Stomach smooth muscle (tissue), 2 donors: ENCODE measurements at regions not wholly inside any gene's neighbourhood (a gene's known extent, or its start where the extent isn't known, plus 50 kb on each side); places are given as distances from the start of the nearest gene placed in this dataset.

Experiments
- H3K27ac ChIP-seq: one replicate; pipeline ENCODE4 v1.7.0; 2013; ENCODE audit warnings: mild to moderate bottlenecking, low read length, inconsistent platforms
- H3K27me3 ChIP-seq, 2 donors: one replicate each; pipeline ENCODE4 v1.7.0; 2013; ENCODE audit warnings: low read length in 2 of 2; ENCODE audit not compliant: insufficient read depth in 2 of 2, control insufficient read depth in 1 of 2
- H3K36me3 ChIP-seq, 2 donors: one replicate each; pipeline ENCODE4 v1.7.0; 2013; ENCODE audit warnings: low read length in 2 of 2; ENCODE audit not compliant: control insufficient read depth in 2 of 2, insufficient read depth in 2 of 2
- H3K4me1 ChIP-seq: one replicate; pipeline ENCODE4 v1.7.0; 2013; ENCODE audit warnings: low read length; ENCODE audit not compliant: control insufficient read depth, insufficient read depth
- H3K4me3 ChIP-seq, 2 donors: one replicate each; pipeline ENCODE4 v1.7.0; 2013; ENCODE audit warnings: low read length in 2 of 2
- H3K9ac ChIP-seq, 2 donors: one replicate each; pipeline ENCODE4 v1.7.0; 2013; ENCODE audit warnings: low read length in 2 of 2, mild to moderate bottlenecking in 1 of 2
- H3K9me3 ChIP-seq, 2 donors: one replicate each; pipeline ENCODE4 v1.7.0; 2013; ENCODE audit warnings: low read length in 2 of 2; ENCODE audit not compliant: control insufficient read depth in 2 of 2
- donor health status: healthy.
- donor health status: Pancreatic carcinoma.

DNA sequence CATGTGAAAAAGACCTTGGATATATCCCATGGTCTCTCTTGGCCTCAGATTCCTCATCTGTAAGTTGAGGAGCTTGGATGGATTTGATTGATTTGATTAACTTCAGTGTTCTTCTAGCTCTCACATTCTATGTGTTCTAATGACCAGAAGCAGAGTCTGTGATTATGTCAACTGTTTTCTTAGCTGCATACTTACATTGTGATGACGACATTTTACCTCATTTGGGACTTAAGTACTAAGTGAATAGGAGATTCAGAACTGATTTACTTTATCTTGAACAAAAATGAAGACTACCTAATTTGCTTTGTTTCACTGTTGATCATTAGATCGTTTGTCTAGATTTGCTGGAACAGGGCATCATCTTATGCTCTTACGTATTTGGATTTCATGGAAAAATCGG lies 427.7 kb downstream of the SH3GL2 start:
- H3K4me3 ChIP-seq, result no peak overlapping the region
- H3K36me3 ChIP-seq, result no peaks in the 10 kb centered on the region
- no peak overlapping the region for H3K27ac ChIP-seq
- H3K9ac ChIP-seq, result no peak overlapping the region
- no peaks in the 10 kb centered on the region for H3K27me3 ChIP-seq
- H3K4me1 ChIP-seq, result no peaks in the 10 kb centered on the region
- H3K9me3 ChIP-seq, result no peaks in the 10 kb centered on the region

DNA sequence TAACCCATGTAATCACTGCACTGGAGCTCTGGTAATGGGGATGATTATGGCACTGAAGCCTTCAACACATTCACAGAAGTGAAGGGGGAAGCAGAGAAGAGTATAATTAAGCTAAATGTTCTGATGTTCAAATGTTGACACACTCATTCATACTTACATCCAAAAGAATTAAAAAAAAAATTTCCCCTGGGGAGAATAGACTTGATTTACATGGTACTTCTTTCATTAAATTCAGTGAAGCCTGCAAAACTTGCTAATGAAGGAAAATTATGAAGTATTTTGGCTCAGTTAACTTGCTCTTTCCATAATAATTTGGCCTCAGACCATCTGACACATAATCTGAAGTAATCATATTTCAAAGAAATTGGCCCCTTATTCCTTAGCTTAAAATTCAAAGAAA lies 428.8 kb downstream of the SH3GL2 start:
- Histone ChIP-seq H3K36me3 (no peaks in the 10 kb centered on the region), H3K4me1 (no peaks in the 10 kb centered on the region), H3K9me3 (no peaks in the 10 kb centered on the region), H3K27ac (no peak overlapping the region), H3K4me3 (no peak overlapping the region), H3K27me3 (no peaks in the 10 kb centered on the region), H3K9ac (no peak overlapping the region)

DNA sequence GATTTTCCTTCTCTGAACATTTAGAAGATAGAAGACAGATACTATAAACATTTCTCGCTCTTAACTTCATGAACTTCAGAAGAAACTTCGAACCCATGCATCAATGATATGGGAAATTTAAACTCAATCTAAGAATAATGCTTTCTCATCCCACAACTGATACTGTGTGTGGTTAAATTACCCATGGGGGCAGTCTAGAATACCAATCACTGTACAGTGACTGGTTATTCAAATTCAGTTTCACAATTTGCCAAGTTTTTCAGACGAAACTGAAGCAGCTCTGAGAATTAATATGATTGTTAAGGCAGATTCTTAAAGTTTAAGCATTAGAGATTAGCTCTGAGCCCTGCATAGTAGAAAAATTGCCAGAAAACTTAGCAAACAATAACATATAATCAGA lies 431.0 kb downstream of the SH3GL2 start:
- Histone ChIP-seq H3K36me3 (no peaks in the 10 kb centered on the region), H3K4me1 (no peaks in the 10 kb centered on the region), H3K9me3 (no peaks in the 10 kb centered on the region), H3K27me3 (no peaks in the 10 kb centered on the region), H3K27ac (no peak overlapping the region), H3K4me3 (no peak overlapping the region), H3K9ac (no peak overlapping the region)

DNA sequence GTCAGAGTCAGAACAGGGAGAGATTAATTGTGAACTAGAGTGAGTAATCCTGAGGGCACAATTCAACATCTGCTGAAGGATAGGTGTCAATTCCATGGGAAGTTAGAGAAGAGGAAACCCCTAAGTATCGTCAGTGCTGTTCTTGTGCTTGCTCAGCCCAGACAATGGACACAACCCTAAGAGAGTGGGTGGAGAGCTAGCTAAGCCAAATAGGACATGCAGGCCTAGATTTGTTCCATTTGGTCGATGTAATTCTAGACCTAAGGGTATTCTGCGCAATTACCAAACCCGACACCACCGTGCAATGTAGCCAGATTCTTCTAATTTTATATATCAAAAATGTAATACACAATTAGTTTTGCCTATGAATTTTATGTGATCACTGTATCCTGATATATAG lies 431.6 kb downstream of the SH3GL2 start:
- H3K4me1 ChIP-seq, result no peaks in the 10 kb centered on the region
- no peaks in the 10 kb centered on the region for H3K9me3 ChIP-seq
- H3K9ac ChIP-seq, result no peak overlapping the region
- no peaks in the 10 kb centered on the region for H3K27me3 ChIP-seq
- no peak overlapping the region for H3K4me3 ChIP-seq
- H3K27ac ChIP-seq, result no peak overlapping the region
- no peaks in the 10 kb centered on the region for H3K36me3 ChIP-seq

DNA sequence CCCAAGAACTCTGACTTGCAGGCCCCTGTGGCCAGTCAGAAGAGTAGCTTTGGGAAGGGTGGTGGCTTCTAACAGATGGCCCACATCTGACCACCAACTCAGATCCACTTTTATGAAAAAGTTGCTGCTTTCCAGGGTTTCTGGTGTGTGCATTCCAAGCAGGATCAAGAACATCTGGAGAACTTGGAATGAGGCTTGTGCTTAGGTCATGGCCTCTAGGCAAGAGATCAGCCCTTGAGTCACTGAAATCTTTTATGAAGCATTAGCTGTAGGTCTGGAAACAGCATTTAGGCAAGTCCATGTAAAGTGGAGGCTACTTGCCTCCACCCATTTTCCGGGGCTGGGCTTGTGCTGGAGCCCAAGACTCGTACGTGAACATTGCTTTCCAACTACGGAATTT lies 433.3 kb downstream of the SH3GL2 start:
- Histone ChIP-seq H3K4me1 (no peaks in the 10 kb centered on the region), H3K27ac (no peak overlapping the region), H3K27me3 (no peaks in the 10 kb centered on the region), H3K4me3 (no peak overlapping the region), H3K36me3 (no peaks in the 10 kb centered on the region), H3K9ac (no peak overlapping the region), H3K9me3 (no peaks in the 10 kb centered on the region)

DNA sequence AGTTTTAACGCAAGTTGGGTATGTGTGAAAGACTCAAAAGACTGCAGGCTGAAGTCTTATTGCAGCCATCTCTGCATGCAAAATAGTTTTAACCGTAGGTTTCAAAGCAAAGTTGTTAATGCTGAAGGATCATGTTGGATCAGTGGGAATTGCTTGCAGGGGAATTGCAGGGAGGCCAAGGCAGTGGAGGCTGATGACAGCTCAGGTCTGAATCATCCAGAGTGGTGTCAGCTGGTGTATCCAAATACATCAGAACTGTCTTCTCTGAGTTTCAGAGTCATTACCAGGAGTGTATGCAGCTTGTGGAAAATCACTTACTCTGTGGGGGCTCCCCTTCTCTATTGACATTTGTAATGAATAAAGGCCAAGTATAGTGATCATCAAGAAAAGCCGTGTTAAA lies 435.7 kb downstream of the SH3GL2 start:
- H3K4me3 ChIP-seq, result no peak overlapping the region
- H3K9me3 ChIP-seq, result peaks cover 0 to 3% of the 10 kb centered on the region in 2 donors
- no peak overlapping the region for H3K27ac ChIP-seq
- no peak overlapping the region for H3K9ac ChIP-seq
- H3K36me3 ChIP-seq, result no peaks in the 10 kb centered on the region
- no peaks in the 10 kb centered on the region for H3K4me1 ChIP-seq
- no peaks in the 10 kb centered on the region for H3K27me3 ChIP-seq

DNA sequence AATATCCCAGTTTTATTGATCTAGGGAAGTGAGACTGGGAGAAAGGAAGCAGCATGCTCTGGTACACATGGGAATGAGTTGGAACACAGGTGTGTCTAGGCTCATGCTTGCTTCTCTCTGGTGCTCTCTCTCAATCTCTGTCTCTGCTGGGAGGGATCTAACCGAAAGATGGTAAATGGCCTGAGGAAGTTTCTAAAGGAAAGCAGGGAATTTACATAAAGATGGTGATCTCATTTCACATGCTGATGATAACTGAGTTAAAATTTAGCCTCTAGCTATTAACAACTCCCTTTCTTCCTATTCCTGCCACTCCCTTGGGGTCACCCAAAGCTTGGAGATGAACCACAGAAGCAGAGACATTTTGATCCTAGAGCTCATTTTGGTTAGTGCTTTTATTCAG lies 436.2 kb downstream of the SH3GL2 start:
- Histone ChIP-seq H3K4me3 (no peak overlapping the region), H3K36me3 (no peaks in the 10 kb centered on the region), H3K4me1 (no peaks in the 10 kb centered on the region), H3K27me3 (no peaks in the 10 kb centered on the region), H3K9ac (no peak overlapping the region), H3K9me3 (peaks cover 0 to 3% of the 10 kb centered on the region in 2 donors), H3K27ac (no peak overlapping the region)

DNA sequence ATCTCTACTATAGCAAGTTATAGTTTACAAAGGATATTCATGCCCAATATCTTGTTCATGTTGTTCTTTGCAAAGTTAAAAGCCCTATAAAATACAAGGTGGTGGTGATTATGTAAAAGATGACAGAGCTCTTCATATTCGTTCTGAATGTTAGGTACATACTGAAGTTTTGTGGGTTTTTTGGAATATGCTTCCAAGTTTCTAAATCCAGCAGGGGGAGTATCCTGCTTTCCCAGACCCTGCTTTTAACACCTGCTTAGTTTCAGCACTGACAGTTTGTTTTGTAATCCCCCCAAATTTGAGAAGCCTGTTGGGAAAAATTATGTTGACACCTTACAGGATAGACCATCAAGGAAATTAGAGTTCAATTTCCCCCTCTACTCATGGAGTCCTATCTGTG lies 438.3 kb downstream of the SH3GL2 start:
- Histone ChIP-seq H3K36me3 (no peaks in the 10 kb centered on the region), H3K4me1 (no peaks in the 10 kb centered on the region), H3K9me3 (peaks cover 0 to 3% of the 10 kb centered on the region in 2 donors), H3K27me3 (no peaks in the 10 kb centered on the region), H3K9ac (no peak overlapping the region), H3K27ac (no peak overlapping the region), H3K4me3 (no peak overlapping the region)

DNA sequence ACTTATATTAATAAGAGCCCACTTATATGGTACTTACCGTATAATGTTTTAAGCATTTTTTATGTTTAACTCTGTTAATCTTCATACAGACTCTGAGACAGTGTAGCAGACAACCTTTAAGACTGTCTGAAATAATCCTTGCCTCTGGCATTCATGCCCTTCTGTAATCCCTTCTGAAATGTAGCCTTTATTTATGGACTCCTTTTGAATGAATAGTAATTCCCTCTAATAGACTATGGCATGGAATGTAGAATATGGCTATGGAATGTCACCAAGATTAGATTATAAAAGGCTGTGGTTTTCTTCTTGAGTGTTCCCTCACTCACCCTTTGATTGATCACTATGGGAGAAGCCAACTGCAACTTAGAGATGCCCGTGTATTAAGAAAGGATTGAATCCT lies 439.4 kb downstream of the SH3GL2 start:
- no peak overlapping the region for H3K27ac ChIP-seq
- no peak overlapping the region for H3K4me3 ChIP-seq
- no peaks in the 10 kb centered on the region for H3K27me3 ChIP-seq
- no peaks in the 10 kb centered on the region for H3K36me3 ChIP-seq
- H3K9ac ChIP-seq, result no peak overlapping the region
- H3K9me3 ChIP-seq, result peaks cover 0 to 3% of the 10 kb centered on the region in 2 donors
- no peaks in the 10 kb centered on the region for H3K4me1 ChIP-seq

DNA sequence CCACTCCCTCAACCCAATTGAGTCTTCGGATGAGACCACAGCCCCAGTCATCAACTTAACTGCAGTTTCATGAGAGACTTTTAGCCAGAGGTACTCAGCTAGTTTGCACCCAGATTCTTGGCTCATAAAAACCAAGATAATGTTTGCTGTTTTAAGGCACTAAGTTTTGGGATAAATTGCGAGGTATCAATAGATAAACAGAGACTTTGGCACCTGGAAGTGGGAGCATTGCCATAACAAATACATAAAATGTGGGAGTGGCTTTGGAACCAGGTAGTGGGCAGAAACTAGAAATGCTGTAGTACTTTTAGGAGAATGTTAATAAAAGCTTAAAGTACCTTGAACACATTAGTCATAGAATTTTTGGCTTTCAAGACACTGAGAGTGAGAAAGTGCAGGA lies 439.8 kb downstream of the SH3GL2 start:
- no peak overlapping the region for H3K4me3 ChIP-seq
- H3K9ac ChIP-seq, result no peak overlapping the region
- H3K27me3 ChIP-seq, result no peaks in the 10 kb centered on the region
- H3K9me3 ChIP-seq, result peaks cover 0 to 3% of the 10 kb centered on the region in 2 donors
- no peaks in the 10 kb centered on the region for H3K36me3 ChIP-seq
- no peaks in the 10 kb centered on the region for H3K4me1 ChIP-seq
- H3K27ac ChIP-seq, result no peak overlapping the region

DNA sequence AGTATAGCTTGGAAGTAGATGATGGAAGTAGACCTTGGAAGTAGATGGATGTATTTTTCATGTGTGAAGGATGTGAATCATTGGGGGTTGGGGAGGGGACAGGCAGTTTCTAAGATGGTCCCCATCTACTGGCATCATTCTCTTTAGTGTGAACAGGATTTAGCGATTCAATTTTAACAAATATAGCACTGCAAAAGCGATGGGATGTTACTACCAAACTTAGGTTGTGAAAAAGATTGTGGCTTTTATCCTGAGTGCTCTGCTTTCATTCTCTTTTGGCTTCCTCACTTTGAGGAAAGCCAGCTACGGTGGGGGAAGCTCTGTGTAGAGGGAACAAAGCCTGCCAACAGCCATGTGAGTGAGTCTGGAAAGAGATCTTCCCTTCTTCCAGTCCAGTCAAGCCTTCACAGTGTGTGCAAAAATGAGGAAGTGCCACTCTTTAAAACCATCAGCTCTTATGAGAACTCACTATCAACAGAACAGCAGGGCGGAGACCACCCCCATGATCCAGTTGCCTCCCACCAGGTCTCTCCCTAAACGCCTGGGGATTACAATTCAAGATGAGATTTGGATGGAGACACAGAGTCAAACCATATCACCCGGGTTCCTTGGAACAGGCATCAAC lies 441.4 kb downstream of the SH3GL2 start:
- Histone ChIP-seq H3K9ac (no peak overlapping the region), H3K9me3 (peaks cover 0 to 3% of the 10 kb centered on the region in 2 donors), H3K4me1 (no peaks in the 10 kb centered on the region), H3K36me3 (no peaks in the 10 kb centered on the region), H3K4me3 (no peak overlapping the region), H3K27me3 (no peaks in the 10 kb centered on the region), H3K27ac (no peak overlapping the region)
